ENCODE measurements at regions not wholly inside any gene's neighbourhood (a gene's known extent, or its start where the extent isn't known, plus 50 kb on each side); places are given as distances from the start of the nearest gene placed in this dataset.

DNA sequence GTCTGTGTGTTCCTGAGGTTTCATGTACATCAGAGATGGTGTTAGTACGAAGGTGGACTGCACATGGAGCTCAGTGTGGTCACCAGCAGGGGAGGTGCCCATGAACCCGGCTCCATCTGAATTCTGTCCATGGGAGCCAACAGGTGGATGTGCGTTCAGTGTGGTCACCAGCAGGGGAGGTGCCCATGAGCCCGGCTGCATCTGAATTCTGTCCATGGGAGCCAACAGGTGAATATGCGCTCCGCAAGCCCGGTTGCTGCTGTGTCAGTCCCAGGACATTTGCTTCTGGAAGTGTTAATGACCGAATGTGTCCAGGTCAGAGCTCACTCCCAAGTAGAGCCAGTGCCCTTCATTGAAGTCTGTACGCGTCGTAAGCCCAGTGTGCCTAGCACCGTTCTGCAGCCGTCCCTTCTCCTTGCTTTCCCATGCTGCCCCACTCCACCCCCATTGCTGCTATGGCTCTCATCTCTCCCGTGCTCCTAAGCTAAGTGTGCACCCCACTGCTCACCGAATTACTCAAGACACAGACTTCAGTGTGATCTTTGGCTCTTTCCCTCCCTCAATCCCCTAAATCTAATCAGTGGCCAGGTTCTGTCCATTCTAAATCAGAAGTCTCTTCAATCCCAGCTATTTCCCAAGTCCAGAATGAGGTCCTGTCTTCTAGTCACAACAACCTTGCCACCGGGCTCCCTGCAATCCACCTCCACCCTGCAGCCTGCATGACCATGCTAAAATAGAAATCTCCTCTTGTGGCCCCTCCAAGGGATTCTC, 352.4 kb downstream of the TCERG1L start:
- no peak for TF ChIP-seq GATA2 (IDR thresholded peaks at IDR 0.05; ENCODE audit: low read depth, low read length)
- no peak for TF ChIP-seq GATA3 (IDR thresholded peaks at IDR 0.05; ENCODE audit: low read depth, low read length)

All from SH-SY5Y (cell line).